ENCODE measurements at regions not wholly inside any gene's neighbourhood (a gene's known extent, or its start where the extent isn't known, plus 50 kb on each side); places are given as distances from the start of the nearest gene placed in this dataset.

DNA sequence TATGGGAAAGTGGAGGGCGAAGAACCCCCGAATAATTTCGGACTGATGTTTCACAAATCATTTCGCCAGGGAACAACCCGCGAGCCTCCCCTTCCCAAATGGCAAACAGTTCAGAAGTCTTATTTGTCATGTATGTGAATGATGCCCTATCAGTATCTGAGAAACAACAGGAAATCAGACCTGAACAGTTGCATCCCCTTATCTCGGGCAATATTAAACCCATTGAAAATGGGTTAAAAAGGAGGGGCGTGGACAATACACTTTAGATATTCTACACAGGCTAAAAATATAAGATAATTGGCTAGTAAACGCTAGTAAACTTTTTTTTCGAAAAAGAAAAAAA, 1003.3 kb upstream of the NR2F2 start:
- Histone ChIP-seq H3K4me1 (ENCODE audit: insufficient read depth, low read length, poor library complexity, severe bottlenecking) (no peaks in the 10 kb centered on the region), H3K79me2 (ENCODE audit: insufficient read depth, low read length) (no peaks in the 10 kb centered on the region), H3K36me3 (ENCODE audit: insufficient read depth, low read length) (no peaks in the 10 kb centered on the region), H3K4me2 (ENCODE audit: low read depth, low read length, poor library complexity, severe bottlenecking) (no peak overlapping the region), H3K9ac (ENCODE audit: low read depth, low read length, poor library complexity, severe bottlenecking) (no peak overlapping the region), H2AFZ (ENCODE audit: low read length) (no peak overlapping the region), H4K20me1 (ENCODE audit: insufficient read depth, low read length, poor library complexity, severe bottlenecking) (no peaks in the 10 kb centered on the region), H3K9me2 (replicated peaks; ENCODE audit: low read depth, low read length) (no peaks in the 10 kb centered on the region), H3K27me3 (ENCODE audit: insufficient read depth, low read length, poor library complexity, severe bottlenecking) (no peaks in the 10 kb centered on the region), H3F3A (ENCODE audit: low read depth) (no peaks in the 10 kb centered on the region), H3K4me3 (ENCODE audit: low read length, poor library complexity, severe bottlenecking) (no peak overlapping the region), H3K9me3 (ENCODE audit: insufficient read depth, low read depth, low read length) (no peaks in the 10 kb centered on the region)
- TF ChIP-seq EZH2phosphoT487 (IDR thresholded peaks at IDR 0.05; ENCODE audit: borderline replicate concordance), result no peak
- TF ChIP-seq CTCF (conservative IDR thresholded peaks at IDR 0.05; ENCODE audit: low read length), result no peak

DNA sequence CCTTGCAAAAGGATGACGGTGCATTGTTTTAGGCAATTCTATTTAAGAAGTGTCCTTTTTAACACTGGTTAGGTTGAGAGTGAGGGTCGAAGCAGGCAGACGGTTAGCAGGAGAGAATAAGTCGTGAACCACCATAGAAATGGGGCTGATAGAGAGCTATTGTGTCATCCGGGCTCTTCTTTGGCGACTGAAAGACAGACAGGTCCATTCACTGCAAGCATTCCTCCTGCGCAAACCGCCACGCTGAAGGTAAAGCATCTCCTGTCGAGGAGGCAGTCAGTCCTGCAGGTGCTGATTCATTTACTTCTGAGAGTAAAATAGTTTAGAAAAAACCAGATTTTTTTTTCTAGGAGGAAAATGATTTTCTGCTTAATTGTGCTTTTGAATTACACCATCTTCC, 1002.8 kb upstream of the NR2F2 start:
- no peak overlapping the region for H3K4me2 ChIP-seq (ENCODE audit: low read depth, low read length, poor library complexity, severe bottlenecking)

DNA sequence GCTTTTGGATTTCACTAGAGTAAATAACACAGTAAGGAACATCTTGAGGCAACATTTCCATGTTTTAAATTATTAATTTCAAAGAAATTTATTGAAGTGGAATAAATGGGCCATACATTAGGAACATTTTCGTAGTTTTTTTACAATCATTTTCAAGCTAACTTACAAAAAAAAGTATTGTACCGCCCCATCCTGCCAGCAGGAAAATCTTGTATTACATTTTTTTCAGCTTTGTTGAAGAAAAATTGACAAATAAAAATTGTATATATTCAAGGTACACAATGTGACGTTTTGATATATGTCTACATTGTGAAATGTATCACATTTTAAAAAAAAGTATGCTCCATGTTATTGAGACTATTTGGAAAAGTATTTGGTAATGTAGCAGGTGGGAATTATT, 1001.9 kb upstream of the NR2F2 start:
- H3K27me3 ChIP-seq (ENCODE audit: insufficient read depth, low read length, poor library complexity, severe bottlenecking), result no peaks in the 10 kb centered on the region
- no peaks in the 10 kb centered on the region for H3K9me3 ChIP-seq (ENCODE audit: insufficient read depth, low read depth, low read length)
- TF ChIP-seq EZH2phosphoT487 (IDR thresholded peaks at IDR 0.05; ENCODE audit: borderline replicate concordance), result no peak
- no peak for TF ChIP-seq CTCF (conservative IDR thresholded peaks at IDR 0.05; ENCODE audit: low read length)
- no peaks in the 10 kb centered on the region for H3K36me3 ChIP-seq (ENCODE audit: insufficient read depth, low read length)
- H3K79me2 ChIP-seq (ENCODE audit: insufficient read depth, low read length), result no peaks in the 10 kb centered on the region
- H2AFZ ChIP-seq (ENCODE audit: low read length), result no peak overlapping the region
- no peaks in the 10 kb centered on the region for H3K4me1 ChIP-seq (ENCODE audit: insufficient read depth, low read length, poor library complexity, severe bottlenecking)
- H3K4me3 ChIP-seq (ENCODE audit: low read length, poor library complexity, severe bottlenecking), result no peak overlapping the region
- no peak overlapping the region for H3K9ac ChIP-seq (ENCODE audit: low read depth, low read length, poor library complexity, severe bottlenecking)
- H3K9me2 ChIP-seq (replicated peaks; ENCODE audit: low read depth, low read length), result no peaks in the 10 kb centered on the region
- H4K20me1 ChIP-seq (ENCODE audit: insufficient read depth, low read length, poor library complexity, severe bottlenecking), result no peaks in the 10 kb centered on the region
- no peaks in the 10 kb centered on the region for H3F3A ChIP-seq (ENCODE audit: low read depth)
- no peak overlapping the region for H3K4me2 ChIP-seq (ENCODE audit: low read depth, low read length, poor library complexity, severe bottlenecking)

More for the DNA sequence above, 1002.8 kb upstream of the NR2F2 start:
- H3F3A ChIP-seq (ENCODE audit: low read depth), result no peaks in the 10 kb centered on the region
- H3K4me1 ChIP-seq (ENCODE audit: insufficient read depth, low read length, poor library complexity, severe bottlenecking), result no peaks in the 10 kb centered on the region
- no peaks in the 10 kb centered on the region for H3K79me2 ChIP-seq (ENCODE audit: insufficient read depth, low read length)
- H3K9me2 ChIP-seq (replicated peaks; ENCODE audit: low read depth, low read length), result no peaks in the 10 kb centered on the region
- H3K36me3 ChIP-seq (ENCODE audit: insufficient read depth, low read length), result no peaks in the 10 kb centered on the region
- TF ChIP-seq CTCF (conservative IDR thresholded peaks at IDR 0.05; ENCODE audit: low read length) (no peak), EZH2phosphoT487 (IDR thresholded peaks at IDR 0.05; ENCODE audit: borderline replicate concordance) (no peak)
- no peaks in the 10 kb centered on the region for H3K9me3 ChIP-seq (ENCODE audit: insufficient read depth, low read depth, low read length)
- no peaks in the 10 kb centered on the region for H3K27me3 ChIP-seq (ENCODE audit: insufficient read depth, low read length, poor library complexity, severe bottlenecking)
- no peaks in the 10 kb centered on the region for H4K20me1 ChIP-seq (ENCODE audit: insufficient read depth, low read length, poor library complexity, severe bottlenecking)
- no peak overlapping the region for H3K4me3 ChIP-seq (ENCODE audit: low read length, poor library complexity, severe bottlenecking)
- H3K9ac ChIP-seq (ENCODE audit: low read depth, low read length, poor library complexity, severe bottlenecking), result no peak overlapping the region
- no peak overlapping the region for H2AFZ ChIP-seq (ENCODE audit: low read length)
